MV-4-11 (cell line): ENCODE measurements at regions not wholly inside any gene's neighbourhood (a gene's known extent, or its start where the extent isn't known, plus 50 kb on each side); places are given as distances from the start of the nearest gene placed in this dataset.

Experiments used
- DNase-seq: peaks from one replicate; lab custom pipeline; 2025; lab: John Stamatoyannopoulos, UW

DNA sequence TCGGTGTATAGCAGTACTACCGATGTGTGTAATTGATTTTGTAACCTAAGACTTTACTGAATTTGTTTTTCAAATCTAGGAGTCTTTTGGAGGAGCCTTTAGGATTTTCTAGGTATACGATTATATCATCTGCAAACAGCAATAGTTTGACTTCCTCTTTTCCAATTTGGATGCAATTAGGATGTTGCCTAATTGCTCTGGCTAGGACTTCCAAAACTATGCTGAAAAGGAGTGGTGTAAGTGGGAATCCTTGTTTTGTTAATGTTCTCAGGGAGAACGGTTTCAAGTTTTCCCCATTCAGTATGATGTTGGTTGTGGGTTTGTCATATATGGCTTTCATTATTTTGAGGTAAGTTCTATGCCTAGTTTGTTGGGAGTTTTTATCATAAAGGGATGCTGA lies 171.6 kb upstream of the PDE3A start:
- no peak for DNase-seq

DNA sequence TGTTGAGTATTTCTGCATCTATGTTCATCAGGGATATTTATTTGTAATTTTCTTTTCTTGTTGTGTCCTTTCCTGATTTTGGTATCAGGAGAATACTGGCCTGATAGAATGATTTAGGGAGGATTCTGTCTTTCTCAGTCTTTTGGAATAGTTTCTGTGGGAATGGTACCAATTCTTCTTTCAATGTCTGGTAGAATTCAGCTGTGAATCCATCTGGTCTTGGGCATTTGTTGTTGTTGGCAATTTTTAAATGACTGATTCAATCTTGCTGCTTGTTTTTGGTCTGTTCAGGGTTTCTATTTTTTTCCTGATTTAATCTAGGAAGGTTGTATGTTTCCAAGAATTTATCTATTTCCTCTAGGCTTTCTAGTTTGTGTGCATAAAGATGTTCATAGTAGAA lies 170.9 kb upstream of the PDE3A start:
- no peak for DNase-seq

GRCh38 chr12:20199780-20200179 lies 168.6 kb upstream of the PDE3A start:
- DNase-seq, result no peak

DNA sequence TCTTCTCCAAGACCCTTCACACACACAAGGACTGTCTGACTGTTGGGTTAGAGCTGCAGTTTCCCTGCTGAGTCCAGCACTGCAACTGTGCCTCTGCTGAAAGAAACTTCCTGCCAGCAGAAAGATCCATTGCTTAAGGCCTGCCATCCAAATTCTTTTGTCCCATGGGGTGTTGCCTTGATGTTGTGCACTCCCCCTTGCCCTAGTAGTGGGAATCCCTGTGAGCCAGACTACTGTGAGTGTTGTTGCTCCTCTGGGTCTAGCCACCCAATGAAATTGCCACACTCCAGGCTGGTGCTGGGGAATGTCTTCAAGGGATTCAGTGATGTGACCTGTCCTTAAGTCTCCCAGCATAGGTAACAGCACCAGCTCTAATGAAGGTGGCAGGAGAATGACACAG lies 166.6 kb upstream of the PDE3A start:
- no peak for DNase-seq

DNA sequence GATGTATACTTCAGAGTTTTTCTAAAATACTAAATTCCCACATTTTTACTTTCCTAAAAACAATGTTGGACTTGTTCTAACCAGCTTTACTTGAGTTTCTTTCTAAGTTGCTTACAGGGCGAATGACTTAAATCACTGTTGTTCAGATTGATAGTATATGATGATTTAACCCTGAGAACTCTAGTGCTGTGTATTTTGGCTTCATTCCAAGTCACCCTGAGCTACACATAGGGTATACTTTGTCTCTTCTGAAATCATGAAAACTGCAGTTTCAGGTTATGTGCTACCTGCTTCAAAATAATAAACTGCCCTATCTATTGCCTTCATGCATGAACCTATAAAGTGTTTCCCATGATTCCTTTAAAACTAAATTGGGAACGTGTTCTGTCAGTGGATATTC lies 162.5 kb upstream of the PDE3A start:
- no peak for DNase-seq

DNA sequence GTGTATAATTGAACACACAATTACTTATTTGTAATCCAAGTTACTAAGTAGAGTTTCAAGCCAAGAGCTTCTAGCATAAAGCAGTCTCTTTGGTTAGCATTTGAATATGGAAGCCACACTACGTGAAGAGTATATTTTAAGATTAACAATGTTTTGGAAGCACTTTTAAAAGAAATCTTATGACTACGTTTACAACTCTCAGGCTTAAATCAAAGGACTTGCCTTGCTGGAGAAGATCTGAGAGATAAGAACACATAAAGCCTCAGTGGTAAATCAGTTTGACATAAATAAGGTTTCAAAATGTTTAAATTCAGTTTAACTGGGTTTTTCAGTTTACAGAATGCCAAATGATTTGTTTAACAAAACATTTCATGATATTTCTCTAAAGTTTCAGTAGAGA lies 161.9 kb upstream of the PDE3A start:
- no peak for DNase-seq

GRCh38 chr12:20210621-20211215 lies 157.6 kb upstream of the PDE3A start:
- peak; percentile 87 for DNase-seq

- DNase-seq, result peak; percentile 54
Measured at GRCh38 chr12:20211541-20211940, 156.8 kb upstream of the PDE3A start.

DNA sequence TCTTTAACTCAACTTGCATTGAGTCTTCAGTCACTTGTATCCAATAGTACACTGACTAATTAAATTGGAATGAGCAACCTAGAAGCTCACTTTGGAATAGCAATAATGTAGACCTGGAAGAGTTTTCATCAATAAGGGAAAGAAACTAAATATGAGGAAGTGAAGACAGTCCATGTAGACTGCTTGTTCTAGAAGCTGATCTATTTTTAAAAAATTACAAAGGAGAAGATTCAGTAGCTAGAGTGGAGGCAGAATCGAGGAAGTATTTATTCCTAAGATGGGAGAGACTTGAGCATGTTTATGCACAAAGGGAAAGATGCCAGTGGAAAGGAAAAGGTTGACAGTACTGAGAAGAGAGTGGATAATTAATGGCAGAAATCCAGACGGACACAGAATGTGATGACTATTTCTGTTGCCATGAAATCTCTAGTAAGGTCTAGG lies 156.3 kb upstream of the PDE3A start:
- peak; percentile 62 for DNase-seq

DNA sequence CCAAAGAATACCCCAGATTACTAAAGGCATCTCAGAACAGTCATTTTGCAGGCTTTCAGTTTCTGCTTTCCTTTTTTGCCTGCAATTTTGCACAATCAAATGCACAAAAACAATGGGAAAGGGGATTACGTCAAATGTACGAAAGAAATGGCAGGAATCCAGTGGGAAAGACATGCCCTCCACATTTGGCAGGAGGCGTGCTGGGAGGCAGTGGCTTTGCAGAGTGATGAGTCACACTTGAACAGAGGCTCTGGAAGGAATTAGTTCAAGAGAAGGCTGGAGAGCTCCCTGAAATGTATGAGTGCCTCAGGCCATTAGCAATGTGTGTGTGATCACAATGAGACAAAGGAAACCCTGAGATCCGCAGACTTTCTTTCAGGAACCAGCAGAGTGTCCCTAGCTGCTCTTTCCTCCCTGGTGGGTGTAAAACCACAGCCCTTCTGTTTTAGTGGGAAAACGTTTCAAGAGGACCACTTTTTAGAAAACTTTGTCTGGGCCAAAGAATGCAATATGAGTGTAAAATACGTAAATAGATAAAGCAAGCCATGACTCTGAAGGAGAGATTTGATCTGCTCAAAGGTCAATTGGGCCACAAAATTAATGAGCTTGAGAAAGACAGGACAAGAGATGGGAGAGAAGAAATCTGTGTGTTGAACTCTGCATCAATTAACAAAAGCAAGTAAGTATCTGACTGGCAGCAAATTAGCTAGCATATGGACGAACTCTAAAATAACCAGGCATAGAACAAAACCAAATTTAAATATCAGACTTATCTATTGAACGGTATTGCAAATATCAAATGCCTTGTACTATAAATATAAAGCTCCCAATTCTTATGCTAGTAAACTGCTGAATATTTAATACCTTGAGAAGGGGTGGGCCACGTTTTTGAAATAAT lies 155.4 kb upstream of the PDE3A start:
- DNase-seq, result peak; percentile 73

DNA sequence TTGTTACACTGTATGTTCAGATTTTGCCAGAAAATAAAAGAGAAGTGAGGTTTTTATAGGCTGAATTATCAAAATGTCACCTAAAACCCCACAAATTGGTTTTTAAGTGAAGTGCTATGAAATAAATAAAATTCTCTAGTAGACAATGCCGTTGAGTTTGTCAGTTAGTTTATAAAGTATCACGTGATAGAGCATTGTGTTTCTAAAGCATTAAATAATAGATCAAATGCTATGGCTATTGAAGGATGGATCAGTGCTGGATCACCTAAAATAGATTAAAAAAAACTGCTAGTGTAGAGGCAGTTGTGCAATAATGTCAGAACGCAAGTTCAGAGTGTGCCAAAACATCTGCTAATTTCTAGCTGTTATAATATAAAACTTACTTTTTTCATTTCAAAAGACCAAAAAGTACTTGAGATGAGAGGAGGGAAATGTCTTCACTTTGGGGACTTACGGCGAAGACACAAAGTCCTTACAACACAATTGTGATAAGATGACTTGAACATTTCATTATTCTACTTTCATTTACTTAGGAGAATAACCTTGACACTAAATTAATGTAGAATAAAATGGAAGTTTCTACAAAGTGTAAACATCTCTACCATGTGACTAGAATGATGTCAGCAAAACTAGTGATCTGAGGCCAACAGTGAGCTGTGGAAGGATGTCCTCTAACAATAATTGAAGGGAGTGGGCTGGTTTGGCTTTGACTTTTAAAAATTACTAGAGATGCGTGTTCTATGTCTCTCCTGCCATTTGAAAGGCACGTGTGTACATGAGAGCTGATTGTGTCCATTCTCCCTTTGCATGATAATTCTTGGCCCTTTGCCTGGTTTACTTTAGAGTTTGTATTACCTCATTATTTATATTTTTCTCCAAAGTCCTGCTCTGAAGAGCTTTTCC lies 154.4 kb upstream of the PDE3A start:
- DNase-seq, result no peak

GRCh38 chr12:20220339-20220738 lies 148.0 kb upstream of the PDE3A start:
- no peak for DNase-seq

GRCh38 chr12:20232931-20233675 lies 135.2 kb upstream of the PDE3A start:
- peak; percentile 20 for DNase-seq

DNA sequence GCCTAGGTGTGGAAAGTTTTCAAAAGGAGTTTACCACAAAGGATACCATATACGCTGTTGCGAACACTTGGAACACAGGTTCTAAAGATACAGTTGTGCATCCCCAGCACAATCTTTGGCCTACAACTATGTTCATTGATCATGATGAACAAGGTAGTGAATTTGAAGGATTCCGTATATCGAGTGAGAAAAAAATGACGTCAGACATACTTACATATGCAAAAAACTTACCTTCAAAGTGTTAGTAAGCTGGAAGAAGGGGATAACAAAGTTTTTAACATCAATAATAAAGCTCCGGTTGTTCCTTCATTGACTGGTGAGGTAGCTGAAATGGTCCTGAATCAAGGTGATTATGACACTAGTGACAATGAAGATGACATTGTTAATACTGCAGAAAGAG lies 133.9 kb upstream of the PDE3A start:
- DNase-seq, result no peak

- no peak for DNase-seq
Measured at GRCh38 chr12:20237091-20237490, 131.2 kb upstream of the PDE3A start.

DNA sequence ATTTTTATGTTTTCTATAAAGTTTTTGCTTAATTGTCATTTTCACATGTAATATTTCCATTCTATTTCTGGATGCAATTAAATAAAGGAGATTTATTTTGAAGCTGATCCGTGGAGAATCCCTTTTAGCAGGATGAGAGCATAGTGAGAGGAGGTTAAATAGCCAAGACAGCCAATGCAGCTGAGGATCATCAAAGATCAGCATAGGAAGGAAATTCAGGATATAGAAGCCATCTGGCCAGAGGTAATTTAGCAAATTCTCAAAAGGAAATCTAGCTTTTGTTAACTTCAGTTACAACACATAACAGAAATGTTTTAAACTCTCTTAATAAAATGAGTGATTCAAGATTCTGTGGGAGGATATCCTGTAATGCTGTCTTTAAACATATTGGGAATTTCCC lies 122.8 kb upstream of the PDE3A start:
- DNase-seq, result no peak

- no peak for DNase-seq
Measured at GRCh38 chr12:20248646-20249045, 119.7 kb upstream of the PDE3A start.

- no peak for DNase-seq
Measured at GRCh38 chr12:20250761-20251160, 117.6 kb upstream of the PDE3A start.

GRCh38 chr12:20257311-20257710 lies 111.0 kb upstream of the PDE3A start:
- DNase-seq, result no peak

DNA sequence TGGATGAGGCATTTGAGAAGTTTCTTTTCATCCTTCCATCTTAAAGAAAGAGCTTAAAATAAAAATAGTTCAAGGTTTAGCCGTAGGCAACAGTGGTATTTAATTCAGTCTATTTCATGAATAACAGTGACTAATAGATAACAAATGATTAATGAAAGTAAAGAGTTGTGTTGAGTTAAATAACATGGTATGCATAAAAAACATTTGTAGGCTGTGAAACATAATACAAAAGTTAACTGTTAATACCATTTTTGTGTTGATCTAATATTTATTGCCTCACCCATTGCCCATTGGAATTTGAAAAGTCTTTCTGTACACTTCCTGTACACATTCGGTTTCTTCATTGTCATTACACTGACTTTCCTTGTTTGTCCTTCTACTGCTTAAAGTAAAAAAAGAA lies 108.6 kb upstream of the PDE3A start:
- DNase-seq, result no peak

- DNase-seq, result peak; percentile 30
Measured at GRCh38 chr12:20260851-20261250, 107.5 kb upstream of the PDE3A start.

GRCh38 chr12:20262119-20262518 lies 106.2 kb upstream of the PDE3A start:
- DNase-seq, result no peak
